ENCODE measurements at regions not wholly inside any gene's neighbourhood (a gene's known extent, or its start where the extent isn't known, plus 50 kb on each side); places are given as distances from the start of the nearest gene placed in this dataset.

- Histone ChIP-seq H3K27me3 (no peaks in the 10 kb centered on the region), H3K4me1 (peaks cover 0 to 22% (median 6%) of the 10 kb centered on the region in 3 donors), H3K27ac (no peak overlapping the region), H3K4me3 (no peak overlapping the region), H3K36me3 (no peaks in the 10 kb centered on the region), H3K9me3 (no peaks in the 10 kb centered on the region)
- TF ChIP-seq, protein P1, sequence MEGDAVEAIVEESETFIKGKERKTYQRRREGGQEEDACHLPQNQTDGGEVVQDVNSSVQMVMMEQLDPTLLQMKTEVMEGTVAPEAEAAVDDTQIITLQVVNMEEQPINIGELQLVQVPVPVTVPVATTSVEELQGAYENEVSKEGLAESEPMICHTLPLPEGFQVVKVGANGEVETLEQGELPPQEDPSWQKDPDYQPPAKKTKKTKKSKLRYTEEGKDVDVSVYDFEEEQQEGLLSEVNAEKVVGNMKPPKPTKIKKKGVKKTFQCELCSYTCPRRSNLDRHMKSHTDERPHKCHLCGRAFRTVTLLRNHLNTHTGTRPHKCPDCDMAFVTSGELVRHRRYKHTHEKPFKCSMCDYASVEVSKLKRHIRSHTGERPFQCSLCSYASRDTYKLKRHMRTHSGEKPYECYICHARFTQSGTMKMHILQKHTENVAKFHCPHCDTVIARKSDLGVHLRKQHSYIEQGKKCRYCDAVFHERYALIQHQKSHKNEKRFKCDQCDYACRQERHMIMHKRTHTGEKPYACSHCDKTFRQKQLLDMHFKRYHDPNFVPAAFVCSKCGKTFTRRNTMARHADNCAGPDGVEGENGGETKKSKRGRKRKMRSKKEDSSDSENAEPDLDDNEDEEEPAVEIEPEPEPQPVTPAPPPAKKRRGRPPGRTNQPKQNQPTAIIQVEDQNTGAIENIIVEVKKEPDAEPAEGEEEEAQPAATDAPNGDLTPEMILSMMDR (IDR thresholded peaks at IDR 0.05), result no peak
- no peak for TF ChIP-seq POLR2A (IDR thresholded peaks at IDR 0.05)
- intact Hi-C loops (cut with DNase I), result no loop called here
- no peak for DNase-seq
Observed at GRCh38 chr6:134712311-134712710, 237.6 kb downstream of the ALDH8A1 start.

- Histone ChIP-seq H3K27me3 (peaks cover 0 to 9% (median 0%) of the 10 kb centered on the region in 4 donors), H3K4me1 (peaks cover 0 to 10% (median 0%) of the 10 kb centered on the region in 3 donors), H3K9me3 (no peaks in the 10 kb centered on the region), H3K36me3 (no peaks in the 10 kb centered on the region), H3K4me3 (no peak overlapping the region), H3K27ac (no peak overlapping the region)
- intact Hi-C loops (cut with DNase I), result no loop called here
- WGBS, 2 donors, result 21 to 32% methylated on average over 1 of the region's 1 CpG
- DNase-seq, result no peak
- TF ChIP-seq, protein P1 (IDR thresholded peaks at IDR 0.05), result no peak
- no peak for TF ChIP-seq POLR2A (IDR thresholded peaks at IDR 0.05)
Observed at GRCh38 chr6:134708079-134708478, 241.8 kb downstream of the ALDH8A1 start.

GRCh38 chr6:134707342-134708031, 242.4 kb downstream of the ALDH8A1 start:
- intact Hi-C loops (cut with DNase I), result no loop called here

GRCh38 chr6:134706806-134707205, 243.1 kb downstream of the ALDH8A1 start:
- H3K36me3 ChIP-seq, result no peaks in the 10 kb centered on the region
- intact Hi-C loops (cut with DNase I), result no loop called here
- H3K4me3 ChIP-seq, result no peak overlapping the region
- H3K9me3 ChIP-seq, result no peaks in the 10 kb centered on the region
- 66 to 71% methylated on average over 2 of the region's 2 CpGs for WGBS, 2 donors
- peaks cover 0 to 9% (median 0%) of the 10 kb centered on the region in 4 donors for H3K27me3 ChIP-seq
- no peak overlapping the region for H3K27ac ChIP-seq
- DNase-seq, result no peak
- H3K4me1 ChIP-seq, result peaks cover 0 to 10% (median 0%) of the 10 kb centered on the region in 3 donors
- TF ChIP-seq, protein P1 (IDR thresholded peaks at IDR 0.05), result no peak
- TF ChIP-seq POLR2A (IDR thresholded peaks at IDR 0.05), result no peak

More at GRCh38 chr6:134707342-134708031, 242.4 kb downstream of the ALDH8A1 start:
- no peaks in the 10 kb centered on the region for H3K36me3 ChIP-seq
- no peak overlapping the region for H3K4me3 ChIP-seq
- no peak for DNase-seq
- H3K4me1 ChIP-seq, result peaks cover 0 to 10% (median 0%) of the 10 kb centered on the region in 3 donors
- peaks cover 0 to 9% (median 0%) of the 10 kb centered on the region in 4 donors for H3K27me3 ChIP-seq
- 42 to 46% methylated on average over 5 of the region's 5 CpGs for WGBS, 2 donors
- TF ChIP-seq, protein P1 (IDR thresholded peaks at IDR 0.05), result no peak
- TF ChIP-seq POLR2A (IDR thresholded peaks at IDR 0.05), result no peak
- H3K9me3 ChIP-seq, result no peaks in the 10 kb centered on the region
- H3K27ac ChIP-seq, result no peak overlapping the region

GRCh38 chr6:134706153-134706552, 243.7 kb downstream of the ALDH8A1 start:
- no peak for DNase-seq
- H3K36me3 ChIP-seq, result no peaks in the 10 kb centered on the region
- H3K4me3 ChIP-seq, result no peak overlapping the region
- H3K27ac ChIP-seq, result no peak overlapping the region
- 78 to 89% methylated on average over 3 of the region's 3 CpGs for WGBS, 2 donors
- peaks cover 0 to 9% (median 0%) of the 10 kb centered on the region in 4 donors for H3K27me3 ChIP-seq
- peaks cover 0 to 10% (median 0%) of the 10 kb centered on the region in 3 donors for H3K4me1 ChIP-seq
- no peaks in the 10 kb centered on the region for H3K9me3 ChIP-seq
- intact Hi-C loops (cut with DNase I), result no loop called here
- TF ChIP-seq, protein P1 (IDR thresholded peaks at IDR 0.05), result no peak
- no peak for TF ChIP-seq POLR2A (IDR thresholded peaks at IDR 0.05)
